ENCODE measurements at regions not wholly inside any gene's neighbourhood (a gene's known extent, or its start where the extent isn't known, plus 50 kb on each side); places are given as distances from the start of the nearest gene placed in this dataset.

- WGBS (ENCODE audit: insufficient coverage), result 87% methylated on average over 4 of the region's 8 CpGs
- Histone ChIP-seq H3K4me3 (ENCODE audit: low read length) (no peak overlapping the region), H3K9me3 (replicated peaks; ENCODE audit: control insufficient read depth, low read depth, low read length) (no peaks in the 10 kb centered on the region), H3K4me1 (ENCODE audit: control insufficient read depth, insufficient read depth, low read length) (no peaks in the 10 kb centered on the region), H3K36me3 (ENCODE audit: control insufficient read depth, insufficient read depth, low read length) (no peaks in the 10 kb centered on the region), H3K27me3 (ENCODE audit: control insufficient read depth, insufficient read depth, low read length) (peaks cover 9% of the 10 kb centered on the region), H3K27ac (ENCODE audit: low read length) (no peak overlapping the region)
- DNase-seq, result no peak
These were observed 255.7 kb downstream of the CTTN start for GRCh38 chr11:70654016-70654415.

- H3K36me3 ChIP-seq (ENCODE audit: control insufficient read depth, insufficient read depth, low read length), result no peaks in the 10 kb centered on the region
- no peaks in the 10 kb centered on the region for H3K4me1 ChIP-seq (ENCODE audit: control insufficient read depth, insufficient read depth, low read length)
- WGBS (ENCODE audit: insufficient coverage), result 86% methylated on average over 4 of the region's 8 CpGs
- no peak overlapping the region for H3K27ac ChIP-seq (ENCODE audit: low read length)
- DNase-seq, result no peak
- H3K27me3 ChIP-seq (ENCODE audit: control insufficient read depth, insufficient read depth, low read length), result peaks cover 24% of the 10 kb centered on the region
- no peak overlapping the region for H3K4me3 ChIP-seq (ENCODE audit: low read length)
- H3K9me3 ChIP-seq (replicated peaks; ENCODE audit: control insufficient read depth, low read depth, low read length), result no peaks in the 10 kb centered on the region
These were observed 257.5 kb downstream of the CTTN start for GRCh38 chr11:70655816-70656215.

- Histone ChIP-seq H3K27me3 (ENCODE audit: control insufficient read depth, insufficient read depth, low read length) (peaks cover 29% of the 10 kb centered on the region), H3K4me3 (ENCODE audit: low read length) (no peak overlapping the region), H3K36me3 (ENCODE audit: control insufficient read depth, insufficient read depth, low read length) (no peaks in the 10 kb centered on the region), H3K27ac (ENCODE audit: low read length) (no peak overlapping the region), H3K9me3 (replicated peaks; ENCODE audit: control insufficient read depth, low read depth, low read length) (no peaks in the 10 kb centered on the region), H3K4me1 (ENCODE audit: control insufficient read depth, insufficient read depth, low read length) (no peaks in the 10 kb centered on the region)
- no peak for DNase-seq
- WGBS (ENCODE audit: insufficient coverage), result 35% methylated on average over 10 of the region's 10 CpGs
These were observed 257.9 kb downstream of the CTTN start for GRCh38 chr11:70656252-70656651.

- no peaks in the 10 kb centered on the region for H3K9me3 ChIP-seq (replicated peaks; ENCODE audit: control insufficient read depth, low read depth, low read length)
- H3K4me1 ChIP-seq (ENCODE audit: control insufficient read depth, insufficient read depth, low read length), result peaks cover 16% of the 10 kb centered on the region
- H3K27me3 ChIP-seq (ENCODE audit: control insufficient read depth, insufficient read depth, low read length), result peaks cover 64% of the 10 kb centered on the region
- H3K27ac ChIP-seq (ENCODE audit: low read length), result no peak overlapping the region
- H3K4me3 ChIP-seq (ENCODE audit: low read length), result no peak overlapping the region
- WGBS (ENCODE audit: insufficient coverage), result 80% methylated on average over 10 of the region's 14 CpGs
- H3K36me3 ChIP-seq (ENCODE audit: control insufficient read depth, insufficient read depth, low read length), result no peaks in the 10 kb centered on the region
- DNase-seq, result no peak
These were observed 261.9 kb downstream of the CTTN start for GRCh38 chr11:70660059-70660888.

- Histone ChIP-seq H3K4me3 (ENCODE audit: low read length) (no peak overlapping the region), H3K27ac (ENCODE audit: low read length) (no peak overlapping the region), H3K36me3 (ENCODE audit: control insufficient read depth, insufficient read depth, low read length) (no peaks in the 10 kb centered on the region), H3K4me1 (ENCODE audit: control insufficient read depth, insufficient read depth, low read length) (peaks cover 16% of the 10 kb centered on the region), H3K9me3 (replicated peaks; ENCODE audit: control insufficient read depth, low read depth, low read length) (no peaks in the 10 kb centered on the region), H3K27me3 (ENCODE audit: control insufficient read depth, insufficient read depth, low read length) (peaks cover 68% of the 10 kb centered on the region)
- DNase-seq, result no peak
- 77% methylated on average over 11 of the region's 11 CpGs for WGBS (ENCODE audit: insufficient coverage)
These were observed 262.5 kb downstream of the CTTN start for GRCh38 chr11:70660889-70661197.

GRCh38 chr11:70661761-70662501 lies 263.6 kb downstream of the CTTN start:
- Histone ChIP-seq H3K4me1 (ENCODE audit: control insufficient read depth, insufficient read depth, low read length) (peaks cover 16% of the 10 kb centered on the region), H3K36me3 (ENCODE audit: control insufficient read depth, insufficient read depth, low read length) (no peaks in the 10 kb centered on the region), H3K27ac (ENCODE audit: low read length) (no peak overlapping the region), H3K4me3 (ENCODE audit: low read length) (peak overlapping the region; percentile 13), H3K9me3 (replicated peaks; ENCODE audit: control insufficient read depth, low read depth, low read length) (no peaks in the 10 kb centered on the region), H3K27me3 (ENCODE audit: control insufficient read depth, insufficient read depth, low read length) (peaks cover 66% of the 10 kb centered on the region)
- WGBS (ENCODE audit: insufficient coverage), result 2% methylated on average over 35 of the region's 54 CpGs
- no peak for DNase-seq

- Histone ChIP-seq H3K4me1 (ENCODE audit: control insufficient read depth, insufficient read depth, low read length) (peaks cover 16% of the 10 kb centered on the region), H3K4me3 (ENCODE audit: low read length) (no peak overlapping the region), H3K36me3 (ENCODE audit: control insufficient read depth, insufficient read depth, low read length) (no peaks in the 10 kb centered on the region), H3K9me3 (replicated peaks; ENCODE audit: control insufficient read depth, low read depth, low read length) (no peaks in the 10 kb centered on the region), H3K27ac (ENCODE audit: low read length) (no peak overlapping the region), H3K27me3 (ENCODE audit: control insufficient read depth, insufficient read depth, low read length) (peaks cover 66% of the 10 kb centered on the region)
- 9% methylated on average over 10 of the region's 15 CpGs for WGBS (ENCODE audit: insufficient coverage)
- DNase-seq, result no peak
These were observed 264.4 kb downstream of the CTTN start for GRCh38 chr11:70662691-70663098.

- H3K4me3 ChIP-seq (ENCODE audit: low read length), result no peak overlapping the region
- WGBS (ENCODE audit: insufficient coverage), result 81% methylated on average over 4 of the region's 5 CpGs
- no peak overlapping the region for H3K27ac ChIP-seq (ENCODE audit: low read length)
- H3K4me1 ChIP-seq (ENCODE audit: control insufficient read depth, insufficient read depth, low read length), result peaks cover 16% of the 10 kb centered on the region
- peaks cover 68% of the 10 kb centered on the region for H3K27me3 ChIP-seq (ENCODE audit: control insufficient read depth, insufficient read depth, low read length)
- H3K36me3 ChIP-seq (ENCODE audit: control insufficient read depth, insufficient read depth, low read length), result no peaks in the 10 kb centered on the region
- no peaks in the 10 kb centered on the region for H3K9me3 ChIP-seq (replicated peaks; ENCODE audit: control insufficient read depth, low read depth, low read length)
- DNase-seq, result no peak
These were observed 265.5 kb downstream of the CTTN start for GRCh38 chr11:70663815-70664214.

GRCh38 chr11:70666311-70666710 lies 268.0 kb downstream of the CTTN start:
- DNase-seq, result no peak
- 97% methylated on average over 5 of the region's 8 CpGs for WGBS (ENCODE audit: insufficient coverage)

GRCh38 chr11:70667767-70668166 lies 269.4 kb downstream of the CTTN start:
- 40% methylated on average over 1 of the region's 4 CpGs for WGBS (ENCODE audit: insufficient coverage)
- Histone ChIP-seq H3K4me1 (ENCODE audit: control insufficient read depth, insufficient read depth, low read length) (peaks cover 4% of the 10 kb centered on the region), H3K27me3 (ENCODE audit: control insufficient read depth, insufficient read depth, low read length) (peaks cover 50% of the 10 kb centered on the region), H3K27ac (ENCODE audit: low read length) (no peak overlapping the region), H3K9me3 (replicated peaks; ENCODE audit: control insufficient read depth, low read depth, low read length) (no peaks in the 10 kb centered on the region), H3K4me3 (ENCODE audit: low read length) (no peak overlapping the region), H3K36me3 (ENCODE audit: control insufficient read depth, insufficient read depth, low read length) (no peaks in the 10 kb centered on the region)
- no peak for DNase-seq

More at GRCh38 chr11:70666311-70666710, 268.0 kb downstream of the CTTN start:
- no peaks in the 10 kb centered on the region for H3K9me3 ChIP-seq (replicated peaks; ENCODE audit: control insufficient read depth, low read depth, low read length)
- H3K4me1 ChIP-seq (ENCODE audit: control insufficient read depth, insufficient read depth, low read length), result peaks cover 16% of the 10 kb centered on the region
- no peaks in the 10 kb centered on the region for H3K36me3 ChIP-seq (ENCODE audit: control insufficient read depth, insufficient read depth, low read length)
- no peak overlapping the region for H3K4me3 ChIP-seq (ENCODE audit: low read length)
- H3K27me3 ChIP-seq (ENCODE audit: control insufficient read depth, insufficient read depth, low read length), result peaks cover 65% of the 10 kb centered on the region
- no peak overlapping the region for H3K27ac ChIP-seq (ENCODE audit: low read length)
